Activated CD4-positive, alpha-beta T cell treated with anti-CD3 and anti-CD28 coated beads for 24 hours (primary cell): ENCODE measurements at regions not wholly inside any gene's neighbourhood (a gene's known extent, or its start where the extent isn't known, plus 50 kb on each side); places are given as distances from the start of the nearest gene placed in this dataset.
"Not testable (repeated sequence)": the region's sequence is repeated elsewhere in the genome, so short reads cannot be mapped to it uniquely, and the experiment has no call there.

Experiments used
- DNase-seq, 2 donors: peaks; one replicate each; pipeline ENCODE4 v3.0.0-alpha.2; 2020; ENCODE audit warnings: low read depth in 2 of 2

DNA sequence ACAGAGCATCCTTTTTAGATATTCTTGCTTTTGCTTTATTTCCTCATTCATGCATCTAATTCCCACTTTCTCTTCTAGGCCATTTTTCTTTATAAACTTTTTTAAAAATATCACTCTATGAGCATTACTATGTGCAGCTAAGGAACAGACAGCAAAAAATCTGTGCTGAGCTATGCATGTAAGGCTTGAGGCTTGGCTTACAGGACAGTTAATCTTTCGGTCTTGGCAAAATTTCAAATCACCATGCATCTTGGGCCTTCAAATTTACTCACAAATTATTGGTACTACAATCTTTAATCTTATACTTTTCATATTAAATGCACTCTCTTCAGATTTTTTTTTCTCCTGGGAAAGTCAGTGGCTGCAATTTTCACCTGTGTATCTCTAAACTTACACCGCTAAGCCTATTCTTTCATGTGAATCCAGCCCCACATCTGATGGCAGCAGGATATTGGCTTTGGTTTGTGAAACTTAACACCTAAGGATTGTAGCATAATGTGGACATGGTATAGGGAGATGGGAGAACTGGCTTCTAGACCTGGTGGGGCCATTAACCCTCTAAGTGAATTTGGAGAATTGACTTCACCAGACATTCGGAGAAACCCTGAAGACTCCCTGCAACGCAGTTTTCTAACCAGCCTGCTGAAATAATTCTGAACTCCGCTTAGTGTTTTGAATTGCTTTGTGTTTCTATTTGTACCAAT lies 278.3 kb downstream of the SPRY1 start:
- no peak for DNase-seq

DNA sequence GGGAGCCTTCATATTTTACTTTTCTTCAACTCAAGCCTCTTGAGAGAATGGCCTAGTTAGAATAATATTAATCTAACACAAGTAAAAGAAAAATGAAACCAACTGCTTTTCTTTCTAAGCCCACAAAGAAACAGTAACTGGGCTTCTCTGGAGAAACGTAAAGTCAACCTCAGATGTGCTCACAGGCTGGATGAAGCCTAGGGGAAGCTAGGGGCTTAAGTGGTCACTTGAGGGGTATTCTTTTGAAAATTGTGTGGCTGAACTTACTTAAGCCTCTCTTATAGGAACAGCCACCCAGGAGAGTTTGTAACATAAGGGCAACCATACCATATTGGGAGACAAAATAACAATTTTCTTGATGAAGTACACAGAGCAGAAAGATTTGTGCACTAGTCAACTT lies 279.0 kb downstream of the SPRY1 start:
- no peak for DNase-seq

DNA sequence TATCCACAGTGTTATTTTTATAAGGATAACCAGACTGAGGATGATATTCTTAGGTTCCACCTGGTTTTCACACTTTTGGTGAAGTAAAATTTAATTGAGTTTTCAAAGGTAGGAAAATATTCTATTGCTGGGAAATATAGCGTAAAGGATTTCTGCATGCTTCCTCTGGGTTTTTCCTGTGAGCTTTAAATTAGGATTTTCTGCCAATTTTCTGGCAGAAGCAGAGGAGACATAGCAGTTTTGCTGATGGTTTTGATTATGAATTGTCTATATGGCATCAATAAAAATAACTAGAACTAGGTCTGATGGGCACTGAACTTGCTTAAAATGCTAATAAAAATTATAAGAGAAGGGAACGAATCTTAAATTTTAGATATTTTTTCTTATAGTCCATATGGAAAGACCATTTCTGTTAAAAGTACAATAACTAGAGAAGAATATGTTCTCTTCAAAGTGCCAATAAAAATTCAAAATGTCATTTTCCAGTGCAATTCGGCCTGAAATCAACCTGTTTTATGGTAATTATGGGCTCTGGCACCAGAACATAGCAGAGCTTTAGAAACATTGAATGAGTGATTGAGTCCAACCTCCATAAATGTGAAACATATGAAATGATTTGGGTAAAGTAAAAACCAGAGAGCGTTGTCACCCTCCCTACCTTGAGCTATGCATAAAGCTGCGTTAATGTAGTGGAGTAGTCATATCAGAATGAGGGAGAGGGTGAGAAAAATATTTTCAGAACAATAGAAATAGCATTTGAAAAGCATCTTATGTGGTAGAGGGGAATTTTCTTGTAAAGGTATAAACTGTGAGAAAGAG lies 279.7 kb downstream of the SPRY1 start:
- DNase-seq, result no peak

DNA sequence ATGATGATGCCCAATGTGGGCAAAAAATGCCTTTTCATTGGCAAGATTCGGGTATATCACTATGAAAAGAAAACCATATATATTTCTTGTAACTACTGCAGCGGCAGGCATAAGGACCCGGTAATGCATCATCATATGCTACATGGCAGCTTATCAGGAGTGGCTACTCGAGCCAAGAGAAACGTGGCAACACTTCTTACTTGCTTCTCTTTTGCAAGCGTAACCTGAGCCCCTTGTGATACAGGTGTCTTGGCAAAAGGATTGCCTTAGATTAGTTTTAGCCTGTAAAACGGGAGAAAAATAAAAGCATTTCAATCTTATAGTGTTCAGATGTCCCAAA lies 280.3 kb downstream of the SPRY1 start:
- DNase-seq, result no peak

DNA sequence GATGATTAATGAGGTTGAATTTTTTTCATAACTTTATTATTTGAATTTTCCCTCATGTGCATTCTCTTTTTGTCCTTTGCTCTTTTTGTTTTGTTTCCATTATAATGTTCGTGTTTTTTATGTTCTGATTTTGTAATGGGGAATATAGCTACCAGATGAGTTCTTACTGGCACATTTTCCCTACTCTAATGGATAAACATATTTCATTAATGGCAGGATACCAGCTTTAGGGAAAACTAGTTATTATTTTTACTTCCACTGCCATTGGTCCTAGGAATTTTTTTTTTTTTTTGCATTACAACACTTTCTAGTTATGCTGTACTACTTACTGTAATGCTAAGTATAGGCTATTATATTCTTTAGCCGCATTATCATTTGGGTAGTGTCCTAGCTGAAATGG lies 286.3 kb downstream of the SPRY1 start:
- DNase-seq, result no peak

DNA sequence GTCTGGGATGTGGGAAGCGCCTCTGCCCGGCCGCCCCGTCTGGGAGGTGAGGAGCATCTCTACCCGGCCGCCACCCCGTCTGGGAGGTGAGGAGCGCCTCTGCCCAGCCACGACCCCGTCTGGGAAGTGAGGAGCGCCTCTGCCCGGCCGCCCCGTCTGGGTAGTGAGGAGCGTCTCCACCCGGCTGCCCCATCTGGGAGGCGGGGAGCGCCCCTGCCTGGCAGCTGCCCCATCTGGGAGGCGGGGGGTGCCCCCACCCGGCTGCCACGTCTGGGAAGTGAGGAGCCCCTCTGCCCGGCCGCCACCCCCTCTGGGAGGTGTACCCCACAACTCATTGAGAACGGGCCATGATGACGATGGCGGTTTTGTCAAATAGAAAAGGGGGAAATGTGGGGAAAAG lies 288.3 kb downstream of the SPRY1 start:
- DNase-seq, result not testable (repeated sequence)

DNA sequence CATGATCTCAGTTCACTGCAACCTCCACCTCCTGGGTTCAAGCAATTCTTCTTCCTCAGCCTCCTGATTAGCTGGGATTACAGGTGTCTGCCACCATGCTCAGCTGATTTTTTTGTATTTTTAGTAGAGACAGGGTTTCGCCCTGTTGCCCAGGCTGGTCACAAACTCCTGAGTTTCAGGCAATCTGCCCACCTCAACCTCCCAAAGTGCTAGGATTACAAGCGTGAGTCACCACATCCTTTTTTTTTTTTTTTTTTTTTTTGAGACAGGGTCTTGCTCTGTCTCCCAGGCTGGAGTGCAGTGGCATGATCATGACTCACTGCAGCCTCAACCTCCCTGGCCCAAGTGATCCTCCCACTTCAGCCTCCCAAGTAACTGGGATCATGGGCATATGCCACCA lies 298.9 kb downstream of the SPRY1 start:
- not testable (repeated sequence) for DNase-seq

DNA sequence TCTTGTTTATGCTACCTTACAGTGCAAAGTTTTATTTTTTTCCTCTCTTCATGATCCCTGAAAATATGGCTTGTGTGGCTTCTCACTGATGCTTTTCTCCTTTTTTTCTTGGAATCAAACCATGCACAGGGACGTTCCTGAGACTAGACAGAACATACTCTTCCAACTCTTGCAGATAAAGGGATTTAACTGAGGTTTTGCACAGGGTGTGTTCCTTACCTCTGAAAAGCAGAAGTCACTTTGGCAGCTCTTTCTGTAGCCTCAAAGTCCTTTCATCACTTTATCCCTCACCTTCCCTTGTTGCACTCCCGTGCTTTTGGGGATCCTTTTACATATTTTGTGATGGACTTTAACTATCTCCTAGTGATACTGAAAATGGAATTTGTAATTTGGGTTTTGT lies 300.1 kb downstream of the SPRY1 start:
- no peak for DNase-seq

DNA sequence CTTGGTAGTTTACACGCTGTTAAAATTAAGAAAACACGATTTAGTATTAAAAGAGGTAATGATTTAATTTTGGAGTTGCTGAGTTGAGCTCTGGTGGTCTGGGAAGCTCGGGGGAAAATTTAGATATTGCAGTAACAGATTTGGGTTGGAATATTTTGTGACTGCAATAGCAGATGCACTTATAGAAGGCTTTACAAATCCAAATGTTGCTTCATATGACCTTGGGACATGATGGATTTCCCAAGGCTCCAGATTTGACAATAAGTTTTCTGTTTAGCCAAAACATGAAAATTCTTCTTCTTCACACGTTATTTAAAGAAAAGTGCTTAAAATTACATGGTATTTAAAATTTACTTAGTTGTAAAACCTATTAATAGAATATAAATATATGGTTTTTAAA lies 302.0 kb downstream of the SPRY1 start:
- no peak for DNase-seq

DNA sequence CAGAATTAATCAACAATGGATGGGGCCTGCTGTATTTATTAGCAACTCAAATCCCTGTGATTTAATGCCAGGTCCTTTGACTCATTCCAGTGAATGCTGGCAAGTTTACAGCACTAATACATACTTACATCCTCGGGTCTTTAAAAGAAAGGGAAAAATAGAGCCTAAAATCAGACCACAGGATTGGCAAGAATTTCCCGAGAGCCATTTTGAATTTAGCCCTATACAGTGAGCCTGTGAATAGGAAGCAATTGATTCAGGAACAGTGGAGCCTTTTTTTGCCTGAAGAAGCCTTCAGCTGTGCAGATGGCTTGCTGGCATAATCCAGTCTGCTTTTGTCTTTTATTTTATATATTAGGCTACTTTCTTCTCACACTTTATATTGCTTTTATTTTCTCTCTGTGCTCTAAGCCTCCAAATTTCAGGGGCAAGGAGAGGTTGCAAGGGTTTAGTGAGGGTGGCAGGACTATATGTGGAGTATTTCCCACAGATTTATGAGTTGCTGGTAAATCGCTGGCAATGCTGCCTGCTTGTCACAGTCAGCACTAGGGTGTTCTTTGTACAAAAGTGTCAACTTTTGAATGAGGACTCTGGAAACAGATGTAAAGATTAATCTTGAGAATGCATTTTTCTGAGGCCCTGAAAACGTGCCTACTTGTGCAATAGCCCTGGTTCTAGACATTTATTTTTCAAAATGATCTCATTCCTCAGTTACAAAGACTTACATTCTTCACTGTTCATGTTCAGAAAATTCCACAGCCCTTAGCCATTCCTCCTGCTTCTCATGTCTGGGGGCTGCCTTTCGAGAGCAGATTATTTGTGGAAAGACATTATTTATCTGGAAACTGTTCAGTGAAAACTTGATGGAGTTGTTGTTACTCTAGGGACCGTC lies 303.5 kb downstream of the SPRY1 start:
- no peak for DNase-seq

DNA sequence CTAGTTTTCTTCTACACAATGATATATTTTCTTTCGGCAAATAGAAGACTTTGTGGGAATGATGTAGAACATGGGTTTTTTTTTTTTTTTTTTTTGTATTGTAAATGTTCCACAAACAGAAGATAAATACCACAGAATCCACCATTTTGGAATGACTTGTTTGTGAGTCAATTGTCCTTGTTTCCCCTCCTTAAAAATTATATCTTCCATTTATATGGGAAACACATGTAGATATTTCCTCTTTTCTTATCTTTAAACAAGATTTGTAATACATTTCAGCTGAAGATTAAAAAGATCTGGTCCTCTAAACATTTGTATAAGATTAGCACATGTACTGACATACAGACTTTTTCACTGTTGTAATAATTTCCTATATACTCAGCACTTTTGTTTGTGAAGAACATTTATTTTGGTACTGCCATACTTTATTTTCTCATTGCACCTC lies 304.6 kb downstream of the SPRY1 start:
- no peak for DNase-seq

DNA sequence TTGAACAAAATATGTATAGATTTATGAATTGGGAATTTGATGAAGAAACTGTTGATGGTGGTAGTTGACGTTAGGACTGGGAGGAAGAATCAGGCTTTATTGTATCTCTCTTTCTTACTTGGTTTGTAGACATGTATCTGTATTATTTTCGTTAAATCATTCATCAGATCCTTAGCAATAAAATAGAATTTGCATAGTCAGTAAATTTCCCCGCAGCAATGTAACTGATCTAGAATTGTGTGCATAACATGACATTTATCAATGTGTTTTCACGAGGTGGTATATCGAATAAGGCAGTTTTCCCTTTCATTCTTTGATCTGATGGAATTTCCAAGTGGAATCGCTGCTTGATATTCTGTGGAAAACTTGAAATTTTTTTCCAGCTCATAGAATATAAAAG lies 308.8 kb downstream of the SPRY1 start:
- DNase-seq, result no peak

DNA sequence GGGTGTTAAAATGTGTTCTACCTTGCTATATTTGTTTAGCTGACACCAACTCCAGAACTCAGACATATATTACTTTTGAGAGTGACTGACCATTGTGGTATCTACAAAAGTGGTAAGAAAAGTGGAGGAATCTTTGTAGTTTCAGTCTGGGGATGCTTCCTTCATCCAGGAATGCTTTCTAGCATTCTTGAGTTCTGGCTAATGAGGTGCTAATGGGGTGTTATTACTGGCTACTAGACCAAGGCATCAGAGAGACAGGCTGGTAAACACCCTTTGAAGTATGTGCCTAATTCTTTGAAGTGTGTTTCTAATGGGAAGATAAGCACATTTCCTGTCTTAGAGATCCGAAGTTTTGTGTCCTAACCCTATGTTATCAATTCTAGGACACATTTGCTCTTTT lies 310.4 kb downstream of the SPRY1 start:
- no peak for DNase-seq

DNA sequence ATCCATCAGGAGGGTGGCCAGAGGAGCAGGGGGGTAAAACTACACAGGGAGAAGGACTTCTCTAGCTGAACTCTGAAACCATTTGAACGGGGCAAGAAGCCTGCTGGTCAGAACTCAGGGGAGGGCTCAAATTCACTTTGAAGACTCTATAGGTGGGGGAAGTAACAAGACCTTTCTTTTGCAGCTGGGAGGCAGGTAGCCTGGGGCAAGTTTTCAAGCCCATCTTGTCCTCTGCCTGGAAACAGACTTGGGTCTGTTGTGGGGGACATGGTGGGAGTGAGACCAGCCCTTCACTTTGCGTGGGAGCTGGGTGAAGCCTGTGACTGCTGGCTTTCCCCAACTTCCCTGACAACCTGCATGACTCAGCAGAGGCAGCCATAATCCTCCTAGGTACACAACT lies 312.3 kb downstream of the SPRY1 start:
- no peak for DNase-seq

DNA sequence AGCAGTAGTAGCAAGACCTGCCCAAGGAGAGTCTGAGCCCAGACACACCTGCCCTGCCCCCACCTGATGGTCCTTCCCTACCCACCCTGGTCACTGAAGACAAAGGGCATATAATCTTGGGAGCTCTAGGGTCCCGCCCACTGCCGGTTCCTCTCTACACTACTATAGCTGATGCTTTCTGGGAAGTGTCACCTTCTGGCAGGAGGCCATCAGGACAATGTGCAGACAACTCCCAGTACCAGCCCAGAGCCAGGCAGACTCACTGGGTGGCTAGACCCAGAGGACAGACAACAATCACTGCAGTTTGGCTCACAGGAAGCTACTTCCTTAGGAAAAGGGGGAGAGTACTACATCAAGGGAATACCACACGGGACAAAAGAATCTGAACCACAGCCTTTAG lies 312.7 kb downstream of the SPRY1 start:
- DNase-seq, result no peak

DNA sequence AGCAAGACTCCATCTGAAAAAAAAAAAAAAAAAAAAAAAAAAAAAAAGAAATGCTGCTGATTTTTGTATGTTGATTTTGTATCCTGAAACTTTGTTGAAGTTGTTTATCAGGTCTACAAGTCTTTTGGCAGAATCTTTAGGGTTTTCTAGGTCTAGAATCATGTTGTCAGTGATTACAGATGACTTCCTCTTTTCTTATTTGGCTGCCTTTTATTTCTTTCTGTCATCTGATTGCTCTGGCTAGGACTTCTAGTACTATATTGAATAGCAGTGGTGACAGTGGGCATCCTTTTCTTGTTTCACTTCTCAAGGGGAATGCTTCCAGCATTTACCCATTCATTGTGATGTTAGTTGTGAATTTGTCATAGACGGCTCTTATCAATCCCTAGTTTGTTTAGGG lies 334.4 kb downstream of the SPRY1 start:
- no peak for DNase-seq

DNA sequence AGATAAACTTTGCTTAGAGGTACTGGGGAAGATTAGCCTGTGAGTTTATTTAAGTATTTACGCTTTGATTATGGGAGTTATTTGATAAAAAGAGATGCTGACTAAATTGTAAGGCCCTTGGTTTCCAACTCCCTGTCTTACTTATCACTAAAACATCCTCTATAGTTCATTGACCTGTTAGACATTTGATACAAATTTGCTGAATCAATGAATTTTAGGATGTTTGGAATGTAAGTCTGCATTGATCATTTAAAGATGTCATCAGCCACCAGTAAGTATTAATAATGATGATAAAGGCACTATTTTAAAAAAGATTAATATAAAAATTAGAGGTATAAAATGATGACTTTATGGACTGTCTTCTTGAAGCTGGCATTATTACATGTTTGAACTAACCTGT lies 340.6 kb downstream of the SPRY1 start:
- DNase-seq, result no peak

DNA sequence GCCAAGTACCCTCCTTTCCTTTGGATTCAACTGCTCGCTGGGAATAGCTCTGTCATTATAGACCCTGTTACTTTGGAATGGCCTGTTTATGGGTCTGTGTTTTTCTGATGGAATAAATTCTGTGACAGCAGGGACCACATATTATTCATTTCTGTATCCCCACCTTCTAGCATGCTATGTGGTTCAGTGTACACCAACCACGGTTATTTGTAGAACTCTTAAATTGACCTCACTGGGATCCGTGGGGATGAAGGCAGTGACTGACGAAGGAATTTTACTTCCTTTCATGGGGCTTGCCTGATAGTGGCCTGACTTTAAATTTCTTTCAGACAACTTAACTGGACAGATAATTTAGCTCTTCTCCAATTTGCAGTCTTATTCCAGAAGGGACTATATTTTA lies 343.2 kb downstream of the SPRY1 start:
- no peak for DNase-seq

DNA sequence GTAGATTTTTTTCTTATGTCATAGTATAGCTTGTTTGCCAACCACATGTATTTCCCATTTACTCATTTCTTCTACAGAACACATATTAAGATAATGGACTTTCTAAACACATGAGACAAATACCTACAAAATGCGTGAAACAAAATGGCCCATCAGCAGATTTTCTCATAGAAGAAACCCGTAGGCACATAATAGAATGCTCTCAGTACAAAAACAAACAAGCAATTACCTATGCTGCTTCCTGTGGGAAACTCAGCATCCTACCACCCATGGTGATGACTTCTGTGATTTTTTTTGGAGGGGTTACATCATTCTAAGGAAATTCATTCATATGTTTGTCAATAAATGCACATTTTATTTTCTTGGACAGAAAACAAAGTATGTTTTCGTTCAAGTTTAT lies 343.6 kb downstream of the SPRY1 start:
- DNase-seq, result no peak

DNA sequence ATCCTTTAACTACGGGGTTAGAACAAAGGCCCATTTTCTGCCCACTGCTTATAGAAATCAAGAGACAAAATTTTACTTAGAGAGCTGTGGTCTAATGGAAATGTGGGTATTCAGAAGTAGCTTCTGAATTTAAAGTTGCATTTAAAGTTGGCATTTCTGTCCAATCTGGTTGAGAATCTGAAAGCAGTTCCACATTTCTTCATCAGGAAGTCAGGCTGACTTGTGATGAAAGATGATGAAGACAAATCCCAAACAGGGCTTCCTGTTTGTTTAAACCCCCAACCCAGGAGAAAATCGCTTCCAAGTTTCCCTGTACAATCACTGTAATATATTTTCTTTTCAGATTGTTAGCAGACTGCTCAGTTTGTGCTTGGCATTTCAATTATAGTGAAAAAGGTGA lies 345.3 kb downstream of the SPRY1 start:
- DNase-seq, result no peak

DNA sequence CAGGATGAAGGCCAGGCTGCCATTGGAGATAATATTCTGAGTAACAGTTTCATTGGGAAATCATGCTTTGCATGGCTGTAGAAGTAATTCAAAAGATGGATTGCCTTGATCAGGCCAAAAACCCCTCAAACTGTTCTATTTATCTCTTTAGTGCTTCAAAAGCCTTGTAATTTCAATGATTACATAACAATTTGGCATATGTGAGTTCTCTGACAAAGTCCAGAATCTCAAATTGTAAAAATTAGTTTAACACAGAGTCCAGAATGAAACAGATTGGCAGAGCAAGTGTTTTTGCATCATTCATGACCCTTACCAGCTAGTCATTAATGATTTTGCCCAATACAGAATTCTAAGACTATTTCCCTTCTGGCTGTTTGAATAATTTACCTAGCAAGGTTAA lies 347.3 kb downstream of the SPRY1 start:
- no peak for DNase-seq

DNA sequence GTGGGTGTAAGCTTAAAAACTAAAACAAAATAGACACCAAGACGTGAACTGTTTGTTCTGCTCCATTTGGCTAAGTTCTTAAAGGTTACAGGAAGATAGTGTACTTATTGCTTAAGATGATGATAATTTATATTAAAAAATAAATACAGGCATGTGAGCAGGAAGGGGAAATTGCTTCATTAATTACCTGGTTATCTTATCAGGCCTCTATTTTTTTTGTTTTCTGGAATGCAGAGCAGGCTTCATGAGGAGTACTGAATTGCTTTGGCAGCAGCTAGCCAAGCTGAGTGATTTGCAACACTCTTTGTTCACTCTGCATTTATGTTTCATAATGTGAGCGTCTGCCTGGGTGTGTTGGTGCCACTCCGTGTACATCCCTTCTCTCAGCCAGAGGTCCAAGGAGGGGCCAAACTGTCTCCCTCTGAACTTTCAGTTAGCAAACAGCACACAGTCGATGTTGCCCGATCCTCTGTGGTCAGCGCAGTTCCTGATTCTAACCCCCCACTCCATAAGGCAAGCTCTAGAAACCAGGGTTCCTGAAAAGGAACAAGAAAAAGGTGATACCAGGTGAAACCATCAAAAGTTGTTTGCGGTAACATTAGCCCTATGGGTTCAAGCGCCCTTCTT lies 348.2 kb downstream of the SPRY1 start:
- DNase-seq, result no peak
